CD4-positive, alpha-beta memory T cell (primary cell): ENCODE measurements at regions not wholly inside any gene's neighbourhood (a gene's known extent, or its start where the extent isn't known, plus 50 kb on each side); places are given as distances from the start of the nearest gene placed in this dataset.
"Not testable (repeated sequence)": the region's sequence is repeated elsewhere in the genome, so short reads cannot be mapped to it uniquely, and the experiment has no call there.

Experiments used
- CTCF ChIA-PET: fragments of 350-600 bp; sonication (Branson Sonifier 250); formaldehyde crosslinking; loops from one replicate; lab custom pipeline; 2021; ENCODE audit warnings: inconsistent platforms; ENCODE audit not compliant: partially characterized antibody; lab: Charles Lee
- POLR2A ChIA-PET: fragments of 350-600 bp; sonication (Branson Sonifier 250); formaldehyde crosslinking; loops from one replicate; lab custom pipeline; 2021; ENCODE audit not compliant: partially characterized antibody; lab: Charles Lee
- DNase-seq, 5 donors: peaks; one replicate each; pipeline versions ENCODE4 v3.0.0 to v3.0.0-alpha.2; 2020 to 2022; ENCODE audit warnings: mixed read lengths in 1 of 5
- H3K27ac ChIP-seq: one replicate; pipeline ENCODE4 v1.7.0; 2013; ENCODE audit warnings: low read depth, low read length
- H3K27me3 ChIP-seq: 2 replicates; pipeline ENCODE4 v1.7.0; 2013; ENCODE audit warnings: mild to moderate bottlenecking, low read length, moderate library complexity; ENCODE audit not compliant: insufficient read depth
- H3K36me3 ChIP-seq: 2 replicates; pipeline ENCODE4 v1.7.0; 2013; ENCODE audit warnings: mild to moderate bottlenecking, low read length, moderate library complexity; ENCODE audit not compliant: insufficient read depth
- H3K4me1 ChIP-seq: 2 replicates; pipeline ENCODE4 v1.7.0; 2013; ENCODE audit warnings: mild to moderate bottlenecking, low read length, moderate library complexity; ENCODE audit not compliant: insufficient read depth
- H3K4me3 ChIP-seq, 2 donors: one replicate each; pipeline ENCODE4 v1.7.0; 2013; ENCODE audit warnings: low read length in 2 of 2, mild to moderate bottlenecking in 1 of 2
- H3K9me3 ChIP-seq, 2 donors: one replicate each; pipeline ENCODE4 v1.7.0; 2013; ENCODE audit warnings: low read length in 2 of 2, control low read depth in 1 of 2; ENCODE audit not compliant: control insufficient read depth in 1 of 2
- H3K27ac Mint-ChIP-seq, 7 donors: one replicate each; pipeline ENCODE4 v1.8.0; 2020 to 2021; ENCODE audit warnings: mixed read lengths in 7 of 7, mild to moderate bottlenecking in 6 of 7, inconsistent platforms in 3 of 7, moderate library complexity in 3 of 7
- H3K27me3 Mint-ChIP-seq, 2 donors: one replicate each; pipeline ENCODE4 v1.8.0; 2020 to 2021; ENCODE audit warnings: mixed read lengths in 2 of 2
- H3K36me3 Mint-ChIP-seq, 2 donors: one replicate each; pipeline ENCODE4 v1.8.0; 2020 to 2021; ENCODE audit warnings: mixed read lengths in 2 of 2, inconsistent platforms in 1 of 2, mild to moderate bottlenecking in 1 of 2
- H3K4me1 Mint-ChIP-seq, 4 donors: one replicate each; pipeline ENCODE4 v1.8.0; 2020 to 2021; ENCODE audit warnings: mixed read lengths in 4 of 4, mild to moderate bottlenecking in 1 of 4
- H3K4me3 Mint-ChIP-seq, 8 donors: one replicate each; pipeline ENCODE4 v1.8.0; 2020 to 2021; ENCODE audit warnings: mixed read lengths in 8 of 8, mild to moderate bottlenecking in 7 of 8, moderate library complexity in 6 of 8, inconsistent platforms in 3 of 8
- H3K9me3 Mint-ChIP-seq, 8 donors: one replicate each; pipeline ENCODE4 v1.8.0; 2020 to 2021; ENCODE audit warnings: mixed read lengths in 8 of 8, mild to moderate bottlenecking in 5 of 8, inconsistent platforms in 3 of 8, moderate library complexity in 1 of 8
- intact Hi-C: fragments of 100-400 bp; cut with micrococcal nuclease; formaldehyde crosslinking; loops from one replicate; pipeline ENCODE4 v1.15.1; 2023

- H3K4me3 ChIP-seq, H3K4me3 Mint-ChIP-seq, H3K4me1 ChIP-seq, POLR2A ChIA-PET, H3K27ac ChIP-seq, CTCF ChIA-PET, H3K9me3 Mint-ChIP-seq, intact Hi-C loops, H3K27ac Mint-ChIP-seq, H3K27me3 ChIP-seq, H3K27me3 Mint-ChIP-seq, H3K9me3 ChIP-seq, H3K36me3 ChIP-seq, DNase-seq: not testable (repeated sequence)
- Mint-ChIP-seq H3K4me1 (peaks cover 0 to 19% (median 12%) of the 10 kb centered on the region in 4 donors), H3K36me3 (peaks cover 18 to 35% of the 10 kb centered on the region in 2 donors)
Observed at GRCh38 chr3:195962222-195962621, 53.9 kb upstream of the TNK2 start.

- peak in 4 of 5 donors; percentile 21 to 62 (median 33) for DNase-seq
- H3K27ac ChIP-seq, H3K4me1 ChIP-seq, intact Hi-C loops, H3K4me3 ChIP-seq, H3K36me3 ChIP-seq, H3K4me3 Mint-ChIP-seq, H3K9me3 Mint-ChIP-seq, CTCF ChIA-PET, H3K9me3 ChIP-seq, H3K27me3 ChIP-seq, H3K27me3 Mint-ChIP-seq, POLR2A ChIA-PET: not testable (repeated sequence)
- peak overlapping the region in 6 of 7 donors; percentile 32 to 96 (median 70) for H3K27ac Mint-ChIP-seq
- H3K4me1 Mint-ChIP-seq: peaks cover 0 to 19% (median 13%) of the 10 kb centered on the region in 4 donors
- H3K36me3 Mint-ChIP-seq: peaks cover 18 to 35% of the 10 kb centered on the region in 2 donors
Observed at GRCh38 chr3:195960971-195961775, 52.8 kb upstream of the TNK2 start.

GRCh38 chr3:195960164-195960563 is 51.8 kb upstream of the TNK2 start:
- H3K27me3 Mint-ChIP-seq, CTCF ChIA-PET, DNase-seq, H3K27ac ChIP-seq, H3K36me3 ChIP-seq, POLR2A ChIA-PET, H3K4me3 ChIP-seq, H3K4me3 Mint-ChIP-seq, H3K4me1 ChIP-seq, H3K9me3 ChIP-seq, intact Hi-C loops, H3K9me3 Mint-ChIP-seq, H3K27me3 ChIP-seq: not testable (repeated sequence)
- Mint-ChIP-seq H3K4me1 (peaks cover 2 to 25% (median 16%) of the 10 kb centered on the region in 4 donors), H3K36me3 (peaks cover 14 to 29% of the 10 kb centered on the region in 2 donors), H3K27ac (peak overlapping the region in 1 of 7 donors; percentile 57)

- DNase-seq, intact Hi-C loops, POLR2A ChIA-PET, H3K27me3 ChIP-seq, H3K4me1 ChIP-seq, H3K4me3 ChIP-seq, H3K36me3 ChIP-seq, H3K27me3 Mint-ChIP-seq, H3K9me3 ChIP-seq, H3K4me3 Mint-ChIP-seq, H3K9me3 Mint-ChIP-seq, CTCF ChIA-PET, H3K27ac ChIP-seq: not testable (repeated sequence)
- Mint-ChIP-seq H3K27ac (peak overlapping the region in 2 of 7 donors; percentile 72 to 82), H3K36me3 (peaks cover 8 to 23% of the 10 kb centered on the region in 2 donors), H3K4me1 (peaks cover 2 to 25% (median 16%) of the 10 kb centered on the region in 4 donors)
Observed at GRCh38 chr3:195959367-195960157, 51.2 kb upstream of the TNK2 start.

GRCh38 chr3:195958736-195959135 is 50.4 kb upstream of the TNK2 start:
- intact Hi-C loops, H3K4me3 ChIP-seq, H3K9me3 Mint-ChIP-seq, CTCF ChIA-PET, H3K9me3 ChIP-seq, H3K4me3 Mint-ChIP-seq, H3K27ac ChIP-seq, DNase-seq, H3K27me3 ChIP-seq, H3K27me3 Mint-ChIP-seq, H3K4me1 ChIP-seq, H3K36me3 ChIP-seq, POLR2A ChIA-PET: not testable (repeated sequence)
- Mint-ChIP-seq H3K27ac (peak overlapping the region in 6 of 7 donors; percentile 12 to 88 (median 72)), H3K36me3 (peaks cover 6 to 19% of the 10 kb centered on the region in 2 donors), H3K4me1 (peaks cover 2 to 25% (median 16%) of the 10 kb centered on the region in 4 donors)
